ENCODE measurements at regions not wholly inside any gene's neighbourhood (a gene's known extent, or its start where the extent isn't known, plus 50 kb on each side); places are given as distances from the start of the nearest gene placed in this dataset.

GRCh38 chr21:29413683-29414082, 115.0 kb downstream of the BACH1 start:
- TF ChIP-seq POLR2AphosphoS5 (IDR thresholded peaks at IDR 0.05; ENCODE audit: borderline replicate concordance, low read depth, low read length) (no peak), EZH2 (IDR thresholded peaks at IDR 0.05) (no peak), FOXP2 (optimal IDR thresholded peaks at IDR 0.05; ENCODE audit: control extremely low read depth, extremely low read length, insufficient read depth) (no peak)

Data from SK-N-MC (cell line).